GM23248 (cell line): ENCODE measurements at regions not wholly inside any gene's neighbourhood (a gene's known extent, or its start where the extent isn't known, plus 50 kb on each side); places are given as distances from the start of the nearest gene placed in this dataset.

ENCODE experiments used
- EZH2 ChIP-seq: fragments of 200-600 bp; sonication (generic); IDR thresholded peaks from 2 replicates; pipeline ENCODE4 v1.6.1; 2018; ENCODE audit warnings: antibody characterized with exemption, mild to moderate bottlenecking; ENCODE audit not compliant: insufficient read depth, poor library complexity, severe bottlenecking
- EZH2phosphoT487 ChIP-seq: fragments of 200-600 bp; sonication (generic); IDR thresholded peaks from 2 replicates; pipeline ENCODE4 v1.6.1; 2018; ENCODE audit warnings: antibody characterized with exemption, moderate library complexity, mild to moderate bottlenecking, low read depth; ENCODE audit not compliant: insufficient read depth

DNA sequence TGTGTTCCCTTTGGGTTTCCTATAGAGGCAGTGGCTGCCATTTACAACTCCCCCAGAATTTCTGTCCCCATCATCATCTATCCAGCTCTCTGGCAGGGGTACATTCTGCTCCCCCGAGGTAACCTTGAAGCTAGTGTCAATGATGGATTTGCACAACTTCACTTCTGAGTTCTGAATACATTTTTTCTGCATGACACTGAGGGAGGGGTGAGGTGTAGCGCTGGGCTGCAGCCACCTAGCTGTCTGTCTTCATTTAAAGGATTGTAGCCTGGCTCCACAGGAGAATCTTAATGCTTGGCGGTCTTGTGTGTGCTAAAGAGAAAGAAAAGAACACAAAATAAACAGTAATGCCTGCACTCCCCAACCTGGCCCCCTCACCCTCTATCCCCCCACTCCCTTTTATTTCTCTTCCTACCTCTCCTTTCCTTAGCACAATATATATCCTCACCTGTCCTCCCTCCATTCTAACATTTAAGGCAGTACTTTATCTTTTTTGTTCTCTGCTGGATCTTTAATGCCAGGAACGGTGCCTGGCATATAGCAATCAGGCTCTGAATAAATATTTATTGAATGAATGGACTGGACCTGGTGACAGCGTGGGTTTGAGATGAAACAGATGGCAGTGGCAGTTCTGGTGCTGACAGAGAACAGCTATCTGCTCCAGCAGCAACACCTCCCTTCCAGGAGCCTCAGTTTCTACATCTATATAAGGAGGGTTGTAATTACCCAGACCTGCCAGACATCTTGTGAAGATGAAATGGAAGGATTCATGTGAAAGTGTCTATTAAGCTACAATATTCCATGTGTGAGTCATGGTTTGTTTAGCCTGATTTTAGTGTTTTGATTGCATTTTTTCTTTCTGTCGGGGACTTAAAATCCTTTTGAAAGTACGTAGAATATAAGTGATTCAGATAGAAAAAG, 163.5 kb upstream of the CDH11 start:
- TF ChIP-seq EZH2phosphoT487, result no peak
- no peak for TF ChIP-seq EZH2
